GF-D8 (cell line): ENCODE measurements at regions not wholly inside any gene's neighbourhood (a gene's known extent, or its start where the extent isn't known, plus 50 kb on each side); places are given as distances from the start of the nearest gene placed in this dataset.

Experiments used
- DNase-seq: peaks from one replicate; lab custom pipeline; 2025; lab: John Stamatoyannopoulos, UW

- DNase-seq = no peak
Observed at GRCh38 chr13:37409756-37410155, 188.8 kb downstream of the POSTN start.

GRCh38 chr13:37407156-37407555 is 191.4 kb downstream of the POSTN start:
- no peak for DNase-seq

GRCh38 chr13:37406031-37406430 is 192.5 kb downstream of the POSTN start:
- DNase-seq = no peak

- DNase-seq = no peak
Observed at GRCh38 chr13:37403776-37404527, 194.6 kb downstream of the POSTN start.

- no peak for DNase-seq
Observed at GRCh38 chr13:37401721-37402120, 196.8 kb downstream of the POSTN start.

GRCh38 chr13:37397535-37397934 is 201.0 kb downstream of the POSTN start:
- no peak for DNase-seq

GRCh38 chr13:37395544-37395943 is 203.0 kb downstream of the POSTN start:
- no peak for DNase-seq

GRCh38 chr13:37392389-37392788 is 206.2 kb downstream of the POSTN start:
- no peak for DNase-seq

- DNase-seq = no peak
Observed at GRCh38 chr13:37390735-37391134, 207.8 kb downstream of the POSTN start.

GRCh38 chr13:37385956-37386670 is 212.5 kb downstream of the POSTN start:
- DNase-seq = no peak

GRCh38 chr13:37385248-37385647 is 213.3 kb downstream of the POSTN start:
- DNase-seq = no peak

- no peak for DNase-seq
Observed at GRCh38 chr13:37383856-37384370, 214.7 kb downstream of the POSTN start.

- DNase-seq = no peak
Observed at GRCh38 chr13:37383046-37383445, 215.5 kb downstream of the POSTN start.

- DNase-seq = no peak
Observed at GRCh38 chr13:37382146-37382545, 216.4 kb downstream of the POSTN start.

- no peak for DNase-seq
Observed at GRCh38 chr13:37381502-37381901, 217.1 kb downstream of the POSTN start.

- DNase-seq = no peak
Observed at GRCh38 chr13:37379841-37380240, 218.7 kb downstream of the POSTN start.

GRCh38 chr13:37375724-37376123 is 222.8 kb downstream of the POSTN start:
- no peak for DNase-seq

- no peak for DNase-seq
Observed at GRCh38 chr13:37375071-37375470, 223.5 kb downstream of the POSTN start.

GRCh38 chr13:37369616-37370015 is 229.0 kb downstream of the POSTN start:
- DNase-seq = no peak

- DNase-seq = no peak
Observed at GRCh38 chr13:37368501-37368900, 230.1 kb downstream of the POSTN start.

GRCh38 chr13:37366044-37366770 is 232.4 kb downstream of the POSTN start:
- DNase-seq = no peak

GRCh38 chr13:37365496-37365895 is 233.1 kb downstream of the POSTN start:
- DNase-seq = no peak

- no peak for DNase-seq
Observed at GRCh38 chr13:37364956-37365355, 233.6 kb downstream of the POSTN start.
